GM23338 (cell line): ENCODE measurements at regions not wholly inside any gene's neighbourhood (a gene's known extent, or its start where the extent isn't known, plus 50 kb on each side); places are given as distances from the start of the nearest gene placed in this dataset.

Source experiments
- ATAC-seq: fragments of 200-7000 bp; cut with Tn5 transposase; 3 replicates; pipeline ENCODE4 v1.9.1; 2020
- DNase-seq: peaks from one replicate; pipeline ENCODE4 v3.0.0-alpha.2; 2015; ENCODE audit warnings: low spot score
- H2AFZ ChIP-seq: fragments of 200-600 bp; sonication (generic); 2 replicates; pipeline ENCODE4 v1.8.0; 2016; ENCODE audit warnings: antibody characterized with exemption, mild to moderate bottlenecking, moderate library complexity
- H3F3A ChIP-seq: fragments of 200-600 bp; sonication (generic); replicated peaks from 2 replicates; pipeline ENCODE4 v1.8.0; 2017; ENCODE audit warnings: antibody characterized with exemption, mixed run types, low read depth
- H3K27ac ChIP-seq: fragments of 200-600 bp; sonication (generic); 2 replicates; pipeline ENCODE4 v1.6.1; 2016; ENCODE audit warnings: low read depth
- H3K27me3 ChIP-seq: fragments of 200-600 bp; sonication (generic); 2 replicates; pipeline ENCODE4 v1.8.0; 2016; ENCODE audit warnings: mild to moderate bottlenecking, mixed run types, moderate library complexity; ENCODE audit not compliant: insufficient read depth
- H3K36me3 ChIP-seq: fragments of 200-600 bp; sonication (generic); 2 replicates; pipeline ENCODE4 v1.8.0; 2016; ENCODE audit warnings: mild to moderate bottlenecking; ENCODE audit not compliant: insufficient read depth
- H3K4me1 ChIP-seq: fragments of 200-600 bp; sonication (generic); 2 replicates; pipeline ENCODE4 v1.8.0; 2016; ENCODE audit warnings: mild to moderate bottlenecking, moderate library complexity; ENCODE audit not compliant: insufficient read depth
- H3K4me2 ChIP-seq: fragments of 200-600 bp; sonication (generic); 2 replicates; pipeline ENCODE4 v1.7.1; 2017; ENCODE audit warnings: mixed run types
- H3K4me3 ChIP-seq: fragments of 200-600 bp; sonication (generic); 2 replicates; pipeline ENCODE4 v1.6.1; 2016; ENCODE audit warnings: mixed run types
- H3K79me2 ChIP-seq: fragments of 200-600 bp; sonication (generic); replicated peaks from 2 replicates; pipeline ENCODE4 v1.8.0; 2017; ENCODE audit warnings: mild to moderate bottlenecking; ENCODE audit not compliant: insufficient read depth
- H3K9me2 ChIP-seq: fragments of 200-600 bp; sonication (generic); 2 replicates; pipeline ENCODE4 v1.8.0; 2017; ENCODE audit not compliant: insufficient read depth
- H4K20me1 ChIP-seq: fragments of 200-600 bp; sonication (generic); replicated peaks from 2 replicates; pipeline ENCODE4 v1.8.0; 2017; ENCODE audit warnings: mild to moderate bottlenecking; ENCODE audit not compliant: insufficient read depth
- H3K27ac Mint-ChIP-seq: 2 replicates; pipeline ENCODE4 v1.8.0; 2020; ENCODE audit warnings: inconsistent platforms, mild to moderate bottlenecking, moderate library complexity, mixed read lengths
- H3K27me3 Mint-ChIP-seq: 3 replicates; pipeline ENCODE4 v1.8.0; 2022; ENCODE audit warnings: low read depth, mild to moderate bottlenecking, moderate library complexity, mixed read lengths, inconsistent platforms; ENCODE audit not compliant: insufficient read depth, poor library complexity
- H3K36me3 Mint-ChIP-seq: 3 replicates; pipeline ENCODE4 v1.8.0; 2021; ENCODE audit warnings: low read depth, mild to moderate bottlenecking, inconsistent platforms, moderate library complexity, mixed read lengths
- H3K4me1 Mint-ChIP-seq: 3 replicates; pipeline ENCODE4 v1.8.0; 2020; ENCODE audit warnings: mild to moderate bottlenecking, inconsistent platforms, mixed read lengths
- H3K4me3 Mint-ChIP-seq: 3 replicates; pipeline ENCODE4 v1.8.0; 2021; ENCODE audit warnings: moderate library complexity, mild to moderate bottlenecking, inconsistent platforms, mixed read lengths
- H3K9me3 Mint-ChIP-seq: 3 replicates; pipeline ENCODE4 v1.8.0; 2020; ENCODE audit warnings: moderate library complexity, mild to moderate bottlenecking, inconsistent platforms, mixed read lengths
- ETS1 ChIP-seq: IDR thresholded peaks from 2 replicates; pipeline ENCODE4 v1.6.1; 2016; ENCODE audit warnings: antibody characterized with exemption
- EZH2 ChIP-seq: fragments of 200-600 bp; sonication (generic); IDR thresholded peaks from one replicate; pipeline ENCODE4 v1.8.0; 2017; ENCODE audit warnings: antibody characterized with exemption, mild to moderate bottlenecking, low read depth; ENCODE audit not compliant: unreplicated experiment
- NANOG ChIP-seq: IDR thresholded peaks from 2 replicates; pipeline ENCODE4 v1.6.1; 2016; ENCODE audit warnings: antibody characterized with exemption, borderline replicate concordance
- POLR2AphosphoS5 ChIP-seq: IDR thresholded peaks from 2 replicates; pipeline ENCODE4 v1.6.1; 2016; ENCODE audit warnings: antibody characterized with exemption, low read depth
- REST ChIP-seq: IDR thresholded peaks from one replicate; pipeline ENCODE4 v1.6.1; 2018; ENCODE audit warnings: antibody characterized with exemption; ENCODE audit not compliant: unreplicated experiment
- STAT1 ChIP-seq: IDR thresholded peaks from one replicate; pipeline ENCODE4 v1.6.1; 2016; ENCODE audit warnings: antibody characterized with exemption; ENCODE audit not compliant: unreplicated experiment
- ZNF331 ChIP-seq: fragments of 250-450 bp; sonication (Bioruptor Pico); IDR thresholded peaks from 2 replicates; pipeline ENCODE4 v1.5.0; 2020; ENCODE audit warnings: low read depth, mild to moderate bottlenecking, moderate library complexity

GRCh38 chr11:109051200-109051599 lies 370.8 kb upstream of the C11orf87 start:
- Mint-ChIP-seq H3K27me3 (peaks cover 3% of the 10 kb centered on the region), H3K27ac (no peak overlapping the region), H3K4me1 (peaks cover 10% of the 10 kb centered on the region), H3K9me3 (no peaks in the 10 kb centered on the region), H3K4me3 (no peak overlapping the region), H3K36me3 (no peaks in the 10 kb centered on the region; the same call in 2 of the 3 replicates)
- DNase-seq (no peak), ATAC-seq (peak; percentile 42; the same call in 2 of the 3 replicates)
- no peaks in the 10 kb centered on the region for H3K9me2 ChIP-seq
- no peaks in the 10 kb centered on the region for H3F3A ChIP-seq
- no peaks in the 10 kb centered on the region for H3K36me3 ChIP-seq
- no peak overlapping the region for H3K4me3 ChIP-seq
- H3K27me3 ChIP-seq, result no peaks in the 10 kb centered on the region
- no peaks in the 10 kb centered on the region for H3K79me2 ChIP-seq
- no peak overlapping the region for H3K4me2 ChIP-seq
- peaks cover 8% of the 10 kb centered on the region for H3K4me1 ChIP-seq
- H4K20me1 ChIP-seq, result no peaks in the 10 kb centered on the region
- TF ChIP-seq STAT1 (no peak), REST (no peak), NANOG (no peak), ETS1 (no peak)
- no peak overlapping the region for H3K27ac ChIP-seq
- H2AFZ ChIP-seq, result no peak overlapping the region

GRCh38 chr11:109059402-109059801 lies 362.6 kb upstream of the C11orf87 start:
- TF ChIP-seq POLR2AphosphoS5, result no peak
- no peak for TF ChIP-seq ZNF331
- no peak for TF ChIP-seq EZH2
- Histone ChIP-seq H3K27ac (no peak overlapping the region), H4K20me1 (no peaks in the 10 kb centered on the region), H3K9me2 (no peaks in the 10 kb centered on the region), H3K79me2 (no peaks in the 10 kb centered on the region), H2AFZ (no peak overlapping the region), H3K36me3 (no peaks in the 10 kb centered on the region), H3K27me3 (peaks cover 32% of the 10 kb centered on the region; the same call in 1 of the 2 replicates), H3K4me1 (peaks cover 7% of the 10 kb centered on the region; the same call in 1 of the 2 replicates), H3K4me2 (no peak overlapping the region), H3K4me3 (no peak overlapping the region), H3F3A (no peaks in the 10 kb centered on the region)
- Mint-ChIP-seq H3K27me3 (peaks cover 8% of the 10 kb centered on the region), H3K27ac (no peak overlapping the region), H3K4me1 (peaks cover 8% of the 10 kb centered on the region; the same call in 2 of the 3 replicates), H3K36me3 (no peaks in the 10 kb centered on the region), H3K9me3 (no peaks in the 10 kb centered on the region; the same call in 2 of the 3 replicates), H3K4me3 (no peak overlapping the region)
- ATAC-seq, result no peak; the same call in 2 of the 3 replicates
- no peak for DNase-seq
